HepG2 (cell line): ENCODE measurements at regions not wholly inside any gene's neighbourhood (a gene's known extent, or its start where the extent isn't known, plus 50 kb on each side); places are given as distances from the start of the nearest gene placed in this dataset.

Experiments used
- CEBPB ChIP-seq: IDR thresholded peaks from 2 replicates; pipeline ENCODE4 v1.6.1; 2011; ENCODE audit warnings: low read depth, low read length, improper control_type of control experiment, borderline replicate concordance
- EP300 ChIP-seq, 3 experiments: sonication (generic) in 1 of 3; formaldehyde crosslinking in 1 of 3; IDR thresholded peaks; 2 replicates each; pipeline versions ENCODE4 v1.5.1 to v1.6.1; 2011 to 2020; ENCODE audit warnings: low read depth in 2 of 3, low read length in 2 of 3, borderline replicate concordance in 1 of 3, improper control_type of control experiment in 1 of 3, mild to moderate bottlenecking in 1 of 3, missing genetic modification reagents in 1 of 3, moderate library complexity in 1 of 3
- EZH2 ChIP-seq: conservative IDR thresholded peaks from 2 replicates; pipeline ENCODE4 v1.6.1; 2012; ENCODE audit warnings: mild to moderate bottlenecking, low read depth, low read length, moderate library complexity
- HMG20A ChIP-seq: IDR thresholded peaks from 2 replicates; pipeline ENCODE4 v1.6.1; 2016; ENCODE audit warnings: borderline replicate concordance
- MIER3 ChIP-seq: IDR thresholded peaks from 2 replicates; pipeline ENCODE4 v1.6.1; 2016; ENCODE audit warnings: missing compliant biosample characterization, borderline replicate concordance
- MZF1 ChIP-seq: sonication (generic); formaldehyde crosslinking; IDR thresholded peaks from 2 replicates; pipeline ENCODE4 v1.8.1; 2023; ENCODE audit warnings: mild to moderate bottlenecking, missing genetic modification reagents, borderline replicate concordance
- NFATC3 ChIP-seq: sonication (generic); formaldehyde crosslinking; IDR thresholded peaks from 2 replicates; pipeline ENCODE4 v1.5.1; 2020; ENCODE audit warnings: mild to moderate bottlenecking, missing genetic modification reagents
- SIN3B ChIP-seq: fragments of 150-350 bp; IDR thresholded peaks from 2 replicates; pipeline ENCODE4 v1.6.1; 2014; ENCODE audit warnings: low read length
- SMC3 ChIP-seq: IDR thresholded peaks from 2 replicates; pipeline ENCODE4 v1.6.1; 2011; ENCODE audit warnings: low read length, improper control_type of control experiment
- ZNF12 ChIP-seq: sonication (generic); formaldehyde crosslinking; IDR thresholded peaks from 2 replicates; pipeline ENCODE4 v1.5.0; 2020; ENCODE audit warnings: missing genetic modification reagents
- ZNF567 ChIP-seq: sonication (generic); formaldehyde crosslinking; IDR thresholded peaks from 2 replicates; pipeline ENCODE4 v1.8.1; 2023; ENCODE audit warnings: mild to moderate bottlenecking, missing genetic modification reagents, borderline replicate concordance
- TF ChIP-seq, protein P1 (sequence below): sonication (generic); formaldehyde crosslinking; IDR thresholded peaks from 2 replicates; pipeline ENCODE4 v1.4.0; 2020; ENCODE audit warnings: missing genetic modification reagents, mild to moderate bottlenecking, borderline replicate concordance
- TF ChIP-seq, protein P2 (sequence below): sonication (generic); formaldehyde crosslinking; IDR thresholded peaks from 2 replicates; pipeline ENCODE4 v1.5.1; 2020; ENCODE audit warnings: mild to moderate bottlenecking, missing genetic modification reagents, borderline replicate concordance

DNA sequence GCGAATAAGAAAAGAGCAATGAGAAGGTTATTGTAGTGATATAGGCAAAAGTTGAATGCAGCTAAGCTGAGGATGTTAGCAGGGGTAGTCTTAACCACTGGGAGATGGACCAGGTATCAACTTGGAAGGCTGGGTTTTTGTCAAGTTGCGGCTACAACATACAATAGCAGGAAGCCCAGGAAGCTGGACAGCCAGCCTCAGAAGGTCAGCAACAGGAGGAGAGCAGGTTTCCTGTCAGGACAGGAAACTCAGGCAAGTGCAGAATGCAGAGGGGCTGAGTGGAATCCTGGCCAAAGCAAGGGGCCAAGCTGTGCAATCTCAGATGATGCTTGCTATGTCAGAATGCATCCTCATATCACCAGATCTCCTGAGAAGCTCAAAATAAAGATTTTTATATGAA, 530.0 kb upstream of the ID2 start:
- TF ChIP-seq EZH2 (no peak), EP300 (IDR thresholded peaks at IDR 0.05; ENCODE audit: low read depth in 2 of 2, low read length in 2 of 2) (no peak), EP300 (CRISPR knock-in tag; IDR thresholded peaks at IDR 0.05; ENCODE audit: borderline replicate concordance) (no peak), SIN3B (no peak), ZNF567 (CRISPR knock-in tag) (no peak), ZNF12 (CRISPR knock-in tag) (no peak), HMG20A (CRISPR knock-in tag) (no peak), MZF1 (no peak), NFATC3 (no peak), CEBPB (no peak), SMC3 (no peak), MIER3 (CRISPR knock-in tag) (no peak)
- TF ChIP-seq, protein P1, sequence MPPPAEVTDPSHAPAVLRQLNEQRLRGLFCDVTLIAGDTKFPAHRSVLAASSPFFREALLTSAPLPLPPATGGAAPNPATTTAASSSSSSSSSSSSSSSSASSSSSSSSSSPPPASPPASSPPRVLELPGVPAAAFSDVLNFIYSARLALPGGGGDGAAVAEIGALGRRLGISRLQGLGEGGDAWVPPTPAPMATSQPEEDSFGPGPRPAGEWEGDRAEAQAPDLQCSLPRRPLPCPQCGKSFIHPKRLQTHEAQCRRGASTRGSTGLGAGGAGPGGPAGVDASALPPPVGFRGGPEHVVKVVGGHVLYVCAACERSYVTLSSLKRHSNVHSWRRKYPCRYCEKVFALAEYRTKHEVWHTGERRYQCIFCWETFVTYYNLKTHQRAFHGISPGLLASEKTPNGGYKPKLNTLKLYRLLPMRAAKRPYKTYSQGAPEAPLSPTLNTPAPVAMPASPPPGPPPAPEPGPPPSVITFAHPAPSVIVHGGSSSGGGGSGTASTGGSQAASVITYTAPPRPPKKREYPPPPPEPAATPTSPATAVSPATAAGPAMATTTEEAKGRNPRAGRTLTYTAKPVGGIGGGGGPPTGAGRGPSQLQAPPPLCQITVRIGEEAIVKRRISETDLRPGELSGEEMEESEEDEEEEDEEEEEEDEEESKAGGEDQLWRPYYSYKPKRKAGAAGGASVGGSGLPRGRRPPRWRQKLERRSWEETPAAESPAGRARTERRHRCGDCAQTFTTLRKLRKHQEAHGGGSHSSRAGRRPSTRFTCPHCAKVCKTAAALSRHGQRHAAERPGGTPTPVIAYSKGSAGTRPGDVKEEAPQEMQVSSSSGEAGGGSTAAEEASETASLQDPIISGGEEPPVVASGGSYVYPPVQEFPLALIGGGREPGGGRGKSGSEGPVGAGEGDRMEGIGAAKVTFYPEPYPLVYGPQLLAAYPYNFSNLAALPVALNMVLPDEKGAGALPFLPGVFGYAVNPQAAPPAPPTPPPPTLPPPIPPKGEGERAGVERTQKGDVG (CRISPR knock-in tag), result no peak
- TF ChIP-seq, protein P2, sequence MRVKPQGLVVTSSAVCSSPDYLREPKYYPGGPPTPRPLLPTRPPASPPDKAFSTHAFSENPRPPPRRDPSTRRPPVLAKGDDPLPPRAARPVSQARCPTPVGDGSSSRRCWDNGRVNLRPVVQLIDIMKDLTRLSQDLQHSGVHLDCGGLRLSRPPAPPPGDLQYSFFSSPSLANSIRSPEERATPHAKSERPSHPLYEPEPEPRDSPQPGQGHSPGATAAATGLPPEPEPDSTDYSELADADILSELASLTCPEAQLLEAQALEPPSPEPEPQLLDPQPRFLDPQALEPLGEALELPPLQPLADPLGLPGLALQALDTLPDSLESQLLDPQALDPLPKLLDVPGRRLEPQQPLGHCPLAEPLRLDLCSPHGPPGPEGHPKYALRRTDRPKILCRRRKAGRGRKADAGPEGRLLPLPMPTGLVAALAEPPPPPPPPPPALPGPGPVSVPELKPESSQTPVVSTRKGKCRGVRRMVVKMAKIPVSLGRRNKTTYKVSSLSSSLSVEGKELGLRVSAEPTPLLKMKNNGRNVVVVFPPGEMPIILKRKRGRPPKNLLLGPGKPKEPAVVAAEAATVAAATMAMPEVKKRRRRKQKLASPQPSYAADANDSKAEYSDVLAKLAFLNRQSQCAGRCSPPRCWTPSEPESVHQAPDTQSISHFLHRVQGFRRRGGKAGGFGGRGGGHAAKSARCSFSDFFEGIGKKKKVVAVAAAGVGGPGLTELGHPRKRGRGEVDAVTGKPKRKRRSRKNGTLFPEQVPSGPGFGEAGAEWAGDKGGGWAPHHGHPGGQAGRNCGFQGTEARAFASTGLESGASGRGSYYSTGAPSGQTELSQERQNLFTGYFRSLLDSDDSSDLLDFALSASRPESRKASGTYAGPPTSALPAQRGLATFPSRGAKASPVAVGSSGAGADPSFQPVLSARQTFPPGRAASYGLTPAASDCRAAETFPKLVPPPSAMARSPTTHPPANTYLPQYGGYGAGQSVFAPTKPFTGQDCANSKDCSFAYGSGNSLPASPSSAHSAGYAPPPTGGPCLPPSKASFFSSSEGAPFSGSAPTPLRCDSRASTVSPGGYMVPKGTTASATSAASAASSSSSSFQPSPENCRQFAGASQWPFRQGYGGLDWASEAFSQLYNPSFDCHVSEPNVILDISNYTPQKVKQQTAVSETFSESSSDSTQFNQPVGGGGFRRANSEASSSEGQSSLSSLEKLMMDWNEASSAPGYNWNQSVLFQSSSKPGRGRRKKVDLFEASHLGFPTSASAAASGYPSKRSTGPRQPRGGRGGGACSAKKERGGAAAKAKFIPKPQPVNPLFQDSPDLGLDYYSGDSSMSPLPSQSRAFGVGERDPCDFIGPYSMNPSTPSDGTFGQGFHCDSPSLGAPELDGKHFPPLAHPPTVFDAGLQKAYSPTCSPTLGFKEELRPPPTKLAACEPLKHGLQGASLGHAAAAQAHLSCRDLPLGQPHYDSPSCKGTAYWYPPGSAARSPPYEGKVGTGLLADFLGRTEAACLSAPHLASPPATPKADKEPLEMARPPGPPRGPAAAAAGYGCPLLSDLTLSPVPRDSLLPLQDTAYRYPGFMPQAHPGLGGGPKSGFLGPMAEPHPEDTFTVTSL (CRISPR knock-in tag), result no peak
